Tibial nerve (tissue), 4 donors: ENCODE measurements at regions not wholly inside any gene's neighbourhood (a gene's known extent, or its start where the extent isn't known, plus 50 kb on each side); places are given as distances from the start of the nearest gene placed in this dataset.

Source experiments
- DNase-seq, 2 donors: peaks; one replicate each; pipeline ENCODE4 v3.0.0-alpha.2; 2019; ENCODE audit warnings: low spot score in 2 of 2
- H3K27ac ChIP-seq, 4 donors: fragments of 200-600 bp; sonication (generic) in 3 of 4; one replicate each; pipeline ENCODE4 v1.5.1; 2017 to 2019; ENCODE audit warnings: mild to moderate bottlenecking in 1 of 4
- H3K27me3 ChIP-seq, 2 donors: fragments of 200-600 bp; sonication (generic) in 1 of 2; one replicate each; pipeline versions ENCODE4 v1.5.1 to v1.6.0; 2017 to 2019
- H3K36me3 ChIP-seq, 3 donors: fragments of 200-600 bp; sonication (generic); one replicate each; pipeline ENCODE4 v1.5.1; 2018 to 2019
- H3K4me1 ChIP-seq, 4 donors: fragments of 200-600 bp; sonication (generic) in 3 of 4; one replicate each; pipeline ENCODE4 v1.5.1; 2017 to 2019
- H3K4me3 ChIP-seq, 4 donors: fragments of 200-600 bp; sonication (generic) in 3 of 4; one replicate each; pipeline ENCODE4 v1.5.1; 2017 to 2019; ENCODE audit warnings: mild to moderate bottlenecking in 1 of 4, moderate library complexity in 1 of 4
- H3K9me3 ChIP-seq, 4 donors: fragments of 200-600 bp; sonication (generic) in 3 of 4; one replicate each; pipeline ENCODE4 v1.5.1; 2017 to 2019
- EP300 ChIP-seq, 2 donors: sonication (generic); formaldehyde crosslinking; IDR thresholded peaks; one replicate each; pipeline ENCODE4 v1.6.1; 2017; ENCODE audit warnings: antibody characterized with exemption in 2 of 2, mild to moderate bottlenecking in 1 of 2
- POLR2A ChIP-seq, 2 donors: fragments of 450-650 bp; IDR thresholded peaks; one replicate each; pipeline ENCODE4 v1.6.1; 2017; ENCODE audit warnings: antibody characterized with exemption in 2 of 2, mild to moderate bottlenecking in 2 of 2, moderate library complexity in 2 of 2
- WGBS, 2 donors: methylation state at CpG; one replicate each; pipeline ENCODE4 v1.1.5; 2018; 5-methylcytosine and 5-hydroxymethylcytosine counted together
- TF ChIP-seq, protein P1 (sequence below), 5 experiments: fragments of 200-600 bp in 3 of 5; fragments of 450-650 bp in 2 of 5; sonication (generic) in 3 of 5; IDR thresholded peaks; one replicate each; pipeline ENCODE4 v1.5.1; 2016 to 2019; ENCODE audit warnings: antibody characterized with exemption in 5 of 5, mild to moderate bottlenecking in 3 of 5, moderate library complexity in 2 of 5

GRCh38 chr2:16329421-16329820 lies 336.2 kb downstream of the CYRIA start:
- TF ChIP-seq EP300 (IDR thresholded peaks at IDR 0.05) (no peak), POLR2A (IDR thresholded peaks at IDR 0.05) (no peak)
- TF ChIP-seq, protein P1, sequence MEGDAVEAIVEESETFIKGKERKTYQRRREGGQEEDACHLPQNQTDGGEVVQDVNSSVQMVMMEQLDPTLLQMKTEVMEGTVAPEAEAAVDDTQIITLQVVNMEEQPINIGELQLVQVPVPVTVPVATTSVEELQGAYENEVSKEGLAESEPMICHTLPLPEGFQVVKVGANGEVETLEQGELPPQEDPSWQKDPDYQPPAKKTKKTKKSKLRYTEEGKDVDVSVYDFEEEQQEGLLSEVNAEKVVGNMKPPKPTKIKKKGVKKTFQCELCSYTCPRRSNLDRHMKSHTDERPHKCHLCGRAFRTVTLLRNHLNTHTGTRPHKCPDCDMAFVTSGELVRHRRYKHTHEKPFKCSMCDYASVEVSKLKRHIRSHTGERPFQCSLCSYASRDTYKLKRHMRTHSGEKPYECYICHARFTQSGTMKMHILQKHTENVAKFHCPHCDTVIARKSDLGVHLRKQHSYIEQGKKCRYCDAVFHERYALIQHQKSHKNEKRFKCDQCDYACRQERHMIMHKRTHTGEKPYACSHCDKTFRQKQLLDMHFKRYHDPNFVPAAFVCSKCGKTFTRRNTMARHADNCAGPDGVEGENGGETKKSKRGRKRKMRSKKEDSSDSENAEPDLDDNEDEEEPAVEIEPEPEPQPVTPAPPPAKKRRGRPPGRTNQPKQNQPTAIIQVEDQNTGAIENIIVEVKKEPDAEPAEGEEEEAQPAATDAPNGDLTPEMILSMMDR (IDR thresholded peaks at IDR 0.05), result no peak
- DNase-seq, result no peak
- no peaks in the 10 kb centered on the region for H3K9me3 ChIP-seq
- no peaks in the 10 kb centered on the region for H3K4me1 ChIP-seq
- no peaks in the 10 kb centered on the region for H3K36me3 ChIP-seq
- H3K4me3 ChIP-seq, result no peak overlapping the region
- WGBS, 2 donors, result 94 to 97% methylated on average over 7 of the region's 7 CpGs
- H3K27ac ChIP-seq, result no peak overlapping the region
- H3K27me3 ChIP-seq, result no peaks in the 10 kb centered on the region

- H3K27me3 ChIP-seq, result no peaks in the 10 kb centered on the region
- no peak for DNase-seq
- TF ChIP-seq, protein P1 (IDR thresholded peaks at IDR 0.05), result no peak
- TF ChIP-seq POLR2A (IDR thresholded peaks at IDR 0.05) (no peak), EP300 (IDR thresholded peaks at IDR 0.05) (no peak)
- no peak overlapping the region for H3K27ac ChIP-seq
- H3K36me3 ChIP-seq, result no peaks in the 10 kb centered on the region
- no peaks in the 10 kb centered on the region for H3K4me1 ChIP-seq
- 93 to 94% methylated on average over 6 of the region's 6 CpGs for WGBS, 2 donors
- no peak overlapping the region for H3K4me3 ChIP-seq
- H3K9me3 ChIP-seq, result no peaks in the 10 kb centered on the region
Observed at GRCh38 chr2:16328521-16329190, 337.0 kb downstream of the CYRIA start.

DNA sequence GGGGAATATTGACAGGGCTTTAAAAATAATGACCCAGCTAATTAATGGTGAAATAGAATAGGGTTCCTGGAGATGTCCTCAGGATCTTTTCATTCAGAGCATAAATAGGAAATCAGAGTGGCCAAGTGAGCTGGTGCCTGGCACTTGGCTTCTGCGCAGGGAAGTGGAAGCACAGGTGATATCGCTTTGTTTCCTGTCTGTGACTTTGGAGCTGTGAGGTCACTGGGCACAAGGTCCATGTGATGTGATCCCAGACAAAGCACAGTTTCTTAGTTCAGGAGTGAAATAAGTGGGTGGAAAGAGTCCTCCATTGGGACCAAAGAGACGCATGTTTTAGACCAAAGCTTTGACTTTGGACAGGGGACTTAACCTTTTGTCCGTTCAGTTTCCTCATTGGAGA lies 338.3 kb downstream of the CYRIA start:
- no peak for DNase-seq

DNA sequence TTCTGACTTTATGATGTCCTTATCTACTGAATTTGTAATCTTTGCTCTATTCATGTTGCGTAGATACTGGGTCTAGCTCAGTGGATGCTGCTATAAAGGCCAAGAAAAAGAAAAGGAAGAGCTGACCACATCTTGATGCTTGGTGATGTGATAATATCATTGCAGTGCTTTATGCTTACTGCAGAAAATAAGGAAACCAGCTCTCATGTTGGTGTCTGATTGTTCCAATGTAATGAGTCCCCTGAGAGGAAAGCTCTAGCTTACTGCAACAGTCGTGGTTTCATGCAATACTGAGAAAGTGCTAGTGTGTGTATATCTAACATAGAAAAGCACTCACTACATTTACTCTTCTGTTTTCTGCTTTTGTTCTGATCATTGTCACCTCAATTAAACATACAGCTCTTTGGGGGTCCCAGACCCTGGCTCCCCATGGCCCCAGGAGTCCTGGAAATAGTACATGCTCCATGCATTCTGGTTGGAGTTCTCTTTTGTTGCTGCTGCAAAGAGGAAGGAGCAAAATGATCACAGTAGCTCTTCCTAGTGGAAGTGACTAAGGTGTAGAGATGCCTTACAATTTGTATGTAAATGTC lies 338.8 kb downstream of the CYRIA start:
- no peaks in the 10 kb centered on the region for H3K9me3 ChIP-seq
- no peak for DNase-seq
- no peak overlapping the region for H3K4me3 ChIP-seq
- H3K36me3 ChIP-seq, result no peaks in the 10 kb centered on the region
- TF ChIP-seq, protein P1 (IDR thresholded peaks at IDR 0.05), result no peak
- TF ChIP-seq EP300 (IDR thresholded peaks at IDR 0.05), result no peak
- no peak for TF ChIP-seq POLR2A (IDR thresholded peaks at IDR 0.05)
- H3K27me3 ChIP-seq, result no peaks in the 10 kb centered on the region
- H3K4me1 ChIP-seq, result no peaks in the 10 kb centered on the region
- H3K27ac ChIP-seq, result no peak overlapping the region
- 70 to 73% methylated on average over 2 of the region's 2 CpGs for WGBS, 2 donors

More for the DNA sequence above, 338.3 kb downstream of the CYRIA start:
- no peaks in the 10 kb centered on the region for H3K4me1 ChIP-seq
- H3K27me3 ChIP-seq, result no peaks in the 10 kb centered on the region
- H3K9me3 ChIP-seq, result no peaks in the 10 kb centered on the region
- WGBS, 2 donors, result 83 to 88% methylated on average over 4 of the region's 4 CpGs
- no peak overlapping the region for H3K27ac ChIP-seq
- H3K36me3 ChIP-seq, result no peaks in the 10 kb centered on the region
- no peak overlapping the region for H3K4me3 ChIP-seq
- TF ChIP-seq EP300 (IDR thresholded peaks at IDR 0.05) (no peak), POLR2A (IDR thresholded peaks at IDR 0.05) (no peak)
- TF ChIP-seq, protein P1 (IDR thresholded peaks at IDR 0.05), result no peak

GRCh38 chr2:16325976-16326510 lies 339.6 kb downstream of the CYRIA start:
- DNase-seq, result no peak
- H3K4me3 ChIP-seq, result no peak overlapping the region
- H3K36me3 ChIP-seq, result no peaks in the 10 kb centered on the region
- no peak overlapping the region for H3K27ac ChIP-seq
- no peaks in the 10 kb centered on the region for H3K27me3 ChIP-seq
- no peaks in the 10 kb centered on the region for H3K9me3 ChIP-seq
- no peak for TF ChIP-seq EP300 (IDR thresholded peaks at IDR 0.05)
- TF ChIP-seq POLR2A (IDR thresholded peaks at IDR 0.05), result no peak
- TF ChIP-seq, protein P1 (IDR thresholded peaks at IDR 0.05), result no peak
- no peaks in the 10 kb centered on the region for H3K4me1 ChIP-seq
- 83 to 89% methylated on average over 9 of the region's 9 CpGs for WGBS, 2 donors
